HCT116 (cell line): ENCODE measurements at regions not wholly inside any gene's neighbourhood (a gene's known extent, or its start where the extent isn't known, plus 50 kb on each side); places are given as distances from the start of the nearest gene placed in this dataset.

Source experiments
- ATAC-seq: fragments of 200-7000 bp; cut with Tn5 transposase; 2 replicates; pipeline ENCODE4 v1.9.1; 2020; ENCODE audit warnings: mild to moderate bottlenecking, moderate library complexity
- BruUV-seq: library from RNA; stranded (reverse); fragments of 400-500 nt; replicated peaks from 2 replicates; lab custom pipeline; 2021; lab: Mats Ljungman, UMichigan
- CTCF ChIA-PET: fragments of 300-600 bp; sonication (Branson Sonifier 250); formaldehyde crosslinking; loops from one replicate; lab custom pipeline; 2021; ENCODE audit warnings: antibody characterized with exemption; lab: Charles Lee
- POLR2A ChIA-PET: fragments of 300-600, 350-600 bp; sonication (Branson Sonifier 250); formaldehyde crosslinking; loops from one replicate; lab custom pipeline; 2021; ENCODE audit warnings: antibody characterized with exemption; lab: Charles Lee
- RAD21 ChIA-PET, 2 experiments: fragments of 300-600 bp; sonication (Branson Sonifier 250); formaldehyde crosslinking; loops; one replicate each; lab custom pipeline; 2023; ENCODE audit warnings: low total read pairs in 2 of 2; ENCODE audit not compliant: uncharacterized antibody in 2 of 2, unreplicated experiment in 2 of 2, low non-redundant PET in 1 of 2; lab: Charles Lee
- DNase-seq: peaks from one replicate; pipeline ENCODE4 v3.0.0-alpha.2; 2010; ENCODE audit warnings: low read depth, low spot score
- H2AFZ ChIP-seq: fragments of 200-600 bp; shearing (Covaris generic), sonication (generic); 2 replicates; pipeline ENCODE4 v1.6.1; 2017; ENCODE audit warnings: low read depth, mixed run types, mixed read lengths, antibody characterized with exemption, low read length; ENCODE audit not compliant: poor library complexity, severe bottlenecking
- H3K27ac ChIP-seq: 2 replicates; pipeline ENCODE4 v1.5.1; 2012; ENCODE audit warnings: low read depth, low read length
- H3K27me3 ChIP-seq: fragments of 200-600 bp; sonication (generic); 2 replicates; pipeline ENCODE4 v1.6.1; 2016; ENCODE audit warnings: mixed run types, low read length, mixed read lengths; ENCODE audit not compliant: insufficient read depth
- H3K36me3 ChIP-seq, 2 experiments: fragments of 200-500 bp in 1 of 2; fragments of 200-600 bp in 1 of 2; sonication (Bioruptor generic) in 1 of 2; sonication (generic) in 1 of 2; 2 replicates each; pipeline versions ENCODE4 v1.5.1 to v1.6.1; 2014 to 2016; ENCODE audit warnings: low read length in 2 of 2, inconsistent platforms in 1 of 2, mixed read lengths in 1 of 2, mixed run types in 1 of 2; ENCODE audit not compliant: insufficient read depth in 2 of 2, control insufficient read depth in 1 of 2
- H3K4me1 ChIP-seq, 2 experiments: fragments of 200-600 bp in 1 of 2; sonication (generic) in 1 of 2; 2 replicates each; pipeline versions ENCODE4 v1.5.1 to v1.6.1; 2012 to 2017; ENCODE audit warnings: low read length in 2 of 2, inconsistent platforms in 1 of 2, mild to moderate bottlenecking in 1 of 2, mixed read lengths in 1 of 2, mixed run types in 1 of 2, moderate library complexity in 1 of 2; ENCODE audit not compliant: insufficient read depth in 2 of 2, control insufficient read depth in 1 of 2
- H3K4me2 ChIP-seq: fragments of 200-600 bp; sonication (generic); 2 replicates; pipeline ENCODE4 v1.6.1; 2017; ENCODE audit warnings: mixed run types, low read length, mixed read lengths
- H3K4me3 ChIP-seq, 2 experiments: fragments of 200-600 bp in 1 of 2; sonication (generic) in 1 of 2; replicated peaks in 1 of 2; 2 replicates each; pipeline ENCODE4 v1.5.1; 2011 to 2016; ENCODE audit warnings: low read length in 2 of 2, control low read depth in 1 of 2, low read depth in 1 of 2, mild to moderate bottlenecking in 1 of 2, mixed read lengths in 1 of 2, mixed run types in 1 of 2
- H3K79me2 ChIP-seq: fragments of 200-600 bp; sonication (generic); 2 replicates; pipeline ENCODE4 v1.6.1; 2017; ENCODE audit warnings: mild to moderate bottlenecking, mixed run types, low read length, moderate library complexity, mixed read lengths; ENCODE audit not compliant: insufficient read depth
- H3K9ac ChIP-seq: fragments of 200-600 bp; sonication (generic); 2 replicates; pipeline ENCODE4 v1.6.1; 2016; ENCODE audit warnings: low read length, mixed read lengths
- H3K9me2 ChIP-seq: fragments of 200-600 bp; sonication (generic), shearing (Covaris generic); 2 replicates; pipeline ENCODE4 v1.6.1; 2017; ENCODE audit warnings: mixed run types, mild to moderate bottlenecking, moderate library complexity; ENCODE audit not compliant: insufficient read depth
- H3K9me3 ChIP-seq, 2 experiments: fragments of 200-500 bp in 1 of 2; fragments of 200-600 bp in 1 of 2; sonication (Bioruptor generic) in 1 of 2; sonication (generic) in 1 of 2; 2 replicates each; pipeline ENCODE4 v1.6.1; 2014 to 2017; ENCODE audit warnings: low read length in 2 of 2, mixed read lengths in 2 of 2, inconsistent platforms in 1 of 2, low read depth in 1 of 2, mild to moderate bottlenecking in 1 of 2, mixed run types in 1 of 2, moderate library complexity in 1 of 2; ENCODE audit not compliant: control insufficient read depth in 1 of 2, insufficient read depth in 1 of 2
- H4K20me1 ChIP-seq: fragments of 200-600 bp; sonication (generic), shearing (Covaris generic); 2 replicates; pipeline ENCODE4 v1.6.1; 2017; ENCODE audit warnings: mixed run types, mild to moderate bottlenecking, moderate library complexity; ENCODE audit not compliant: insufficient read depth
- ATF3 ChIP-seq: IDR thresholded peaks from 2 replicates; pipeline ENCODE4 v1.6.1; 2012
- CBX3 ChIP-seq: IDR thresholded peaks from 2 replicates; pipeline ENCODE4 v1.6.1; 2012; ENCODE audit warnings: low read depth
- CTCF ChIP-seq, 3 experiments: fragments of 200-600 bp in 1 of 3; sonication (generic) in 1 of 3; IDR thresholded peaks in 2 of 3; conservative IDR thresholded peaks in 1 of 3; 2 replicates each; pipeline ENCODE4 v1.5.1; 2012 to 2017; ENCODE audit warnings: low read depth in 2 of 3, low read length in 2 of 3, antibody characterized with exemption in 1 of 3, borderline replicate concordance in 1 of 3, control low read depth in 1 of 3, mild to moderate bottlenecking in 1 of 3, mixed read lengths in 1 of 3, mixed run types in 1 of 3, moderate library complexity in 1 of 3; ENCODE audit not compliant: insufficient read depth in 1 of 3
- ELF1 ChIP-seq: IDR thresholded peaks from 2 replicates; pipeline ENCODE4 v1.6.1; 2012; ENCODE audit warnings: low read depth, borderline replicate concordance
- EZH2 ChIP-seq: fragments of 200-600 bp; sonication (generic); IDR thresholded peaks from 2 replicates; pipeline ENCODE4 v1.6.1; 2017; ENCODE audit warnings: antibody characterized with exemption, mixed run types
- FOSL1 ChIP-seq: IDR thresholded peaks from 2 replicates; pipeline ENCODE4 v1.6.1; 2012; ENCODE audit warnings: low read depth
- JUND ChIP-seq: IDR thresholded peaks from 2 replicates; pipeline ENCODE4 v1.6.1; 2012
- MAX ChIP-seq: IDR thresholded peaks from 2 replicates; pipeline ENCODE4 v1.6.1; 2012
- POLR2A ChIP-seq: IDR thresholded peaks from 2 replicates; pipeline ENCODE4 v1.7.0; 2011; ENCODE audit warnings: borderline replicate concordance; ENCODE audit not compliant: insufficient read depth, insufficient read length; ENCODE audit errors: extremely low read depth
- REST ChIP-seq: IDR thresholded peaks from 2 replicates; pipeline ENCODE4 v1.6.1; 2012; ENCODE audit warnings: low read depth
- SP1 ChIP-seq: IDR thresholded peaks from 2 replicates; pipeline ENCODE4 v1.6.1; 2012; ENCODE audit warnings: low read depth
- SRF ChIP-seq: IDR thresholded peaks from 2 replicates; pipeline ENCODE4 v1.6.1; 2012; ENCODE audit warnings: low read depth
- TCF7L2 ChIP-seq: IDR thresholded peaks from 2 replicates; pipeline ENCODE4 v1.7.0; 2011; ENCODE audit warnings: borderline replicate concordance, inconsistent platforms; ENCODE audit not compliant: insufficient read depth, insufficient read length; ENCODE audit errors: extremely low read depth
- ZNF274 ChIP-seq: fragments of 200-500 bp; sonication (Bioruptor generic); IDR thresholded peaks from 2 replicates; pipeline ENCODE4 v1.6.1; 2014; ENCODE audit warnings: mild to moderate bottlenecking, low read depth, low read length, inconsistent platforms
- intact Hi-C: fragments of 100-400 bp; cut with micrococcal nuclease; formaldehyde crosslinking; loops from 2 replicates; pipeline ENCODE4 v1.10.0; 2022

- Histone ChIP-seq H3K4me1 (no peaks in the 10 kb centered on the region), H3K9me2 (no peaks in the 10 kb centered on the region), H3K27ac (no peak overlapping the region), H3K79me2 (no peaks in the 10 kb centered on the region), H3K27me3 (no peaks in the 10 kb centered on the region), H3K9me3 (no peaks in the 10 kb centered on the region; a peak in 1 of 4 replicates), H4K20me1 (no peaks in the 10 kb centered on the region), H3K36me3 (no peaks in the 10 kb centered on the region), H3K4me2 (no peak overlapping the region), H2AFZ (no peak overlapping the region), H3K9ac (no peak overlapping the region), H3K4me3 (no peak overlapping the region)
- ChIA-PET CTCF (no interaction called here), RAD21 (no interaction called here), POLR2A (no interaction called here)
- no peak for TF ChIP-seq REST
- no peak for TF ChIP-seq ZNF274
- TF ChIP-seq JUND: no peak
- no peak for TF ChIP-seq CBX3
- TF ChIP-seq MAX: no peak
- TF ChIP-seq TCF7L2: no peak
- no peak for TF ChIP-seq ATF3
- TF ChIP-seq SP1: no peak
- no peak for TF ChIP-seq CTCF (IDR thresholded peaks at IDR 0.05 in 2 of 3, conservative IDR thresholded peaks at IDR 0.05 in 1 of 3; ENCODE audit: borderline replicate concordance in 1 of 3, insufficient read depth in 1 of 3, low read depth in 2 of 3, low read length in 2 of 3)
- TF ChIP-seq POLR2A: no peak
- no peak for TF ChIP-seq FOSL1
- TF ChIP-seq EZH2: no peak
- TF ChIP-seq ELF1: no peak
- no peak for TF ChIP-seq SRF
- BruUV-seq: no TSS peak
- no peak for ATAC-seq
- intact Hi-C loops: no loop called here
- DNase-seq: no peak
These were observed 486.1 kb upstream of the KLF12 start for GRCh38 chr13:74620308-74620707.
